ENCODE measurements at regions not wholly inside any gene's neighbourhood (a gene's known extent, or its start where the extent isn't known, plus 50 kb on each side); places are given as distances from the start of the nearest gene placed in this dataset.

- no peak for TF ChIP-seq CTCF (IDR thresholded peaks at IDR 0.05)
- no peak for TF ChIP-seq EZH2 (IDR thresholded peaks at IDR 0.05)
Observed at GRCh38 chr3:99355465-99355864, 282.9 kb upstream of the COL8A1 start.

Data from neural progenitor cell (in vitro differentiated cells).